Transverse colon (tissue), 3 donors: ENCODE measurements at regions not wholly inside any gene's neighbourhood (a gene's known extent, or its start where the extent isn't known, plus 50 kb on each side); places are given as distances from the start of the nearest gene placed in this dataset.

ENCODE experiments used
- EP300 ChIP-seq: sonication (generic); formaldehyde crosslinking; IDR thresholded peaks from one replicate; pipeline ENCODE4 v1.6.1; 2017; ENCODE audit warnings: antibody characterized with exemption, low read depth
- POLR2A ChIP-seq: fragments of 450-650 bp; IDR thresholded peaks from one replicate; pipeline ENCODE4 v1.6.1; 2016; ENCODE audit warnings: antibody characterized with exemption, mild to moderate bottlenecking, moderate library complexity
- TF ChIP-seq, protein P1 (sequence below), 5 experiments: fragments of 200-600 bp in 3 of 5; fragments of 450-650 bp in 2 of 5; sonication (generic) in 3 of 5; IDR thresholded peaks; 1 replicate in 2 of 5; 2 replicates in 3 of 5; pipeline ENCODE4 v1.5.1; 2016 to 2017; ENCODE audit warnings: antibody characterized with exemption in 5 of 5, inconsistent platforms in 3 of 5, mild to moderate bottlenecking in 2 of 5, moderate library complexity in 1 of 5

DNA sequence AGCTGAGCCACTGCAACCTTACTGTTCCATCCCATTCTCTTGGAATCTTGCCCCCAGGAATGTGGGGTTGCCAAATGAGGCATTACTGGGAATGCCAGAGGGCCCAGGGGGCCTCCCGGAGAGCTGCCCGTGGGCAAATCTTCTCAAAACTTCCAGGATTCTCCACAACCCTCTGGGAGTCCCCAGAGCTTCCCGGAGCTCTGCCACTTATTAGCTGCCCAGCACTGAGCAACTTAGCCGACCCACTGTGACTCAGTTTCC, 306.0 kb downstream of the FOXL1 start:
- TF ChIP-seq EP300: no peak
- no peak for TF ChIP-seq POLR2A
- TF ChIP-seq, protein P1, sequence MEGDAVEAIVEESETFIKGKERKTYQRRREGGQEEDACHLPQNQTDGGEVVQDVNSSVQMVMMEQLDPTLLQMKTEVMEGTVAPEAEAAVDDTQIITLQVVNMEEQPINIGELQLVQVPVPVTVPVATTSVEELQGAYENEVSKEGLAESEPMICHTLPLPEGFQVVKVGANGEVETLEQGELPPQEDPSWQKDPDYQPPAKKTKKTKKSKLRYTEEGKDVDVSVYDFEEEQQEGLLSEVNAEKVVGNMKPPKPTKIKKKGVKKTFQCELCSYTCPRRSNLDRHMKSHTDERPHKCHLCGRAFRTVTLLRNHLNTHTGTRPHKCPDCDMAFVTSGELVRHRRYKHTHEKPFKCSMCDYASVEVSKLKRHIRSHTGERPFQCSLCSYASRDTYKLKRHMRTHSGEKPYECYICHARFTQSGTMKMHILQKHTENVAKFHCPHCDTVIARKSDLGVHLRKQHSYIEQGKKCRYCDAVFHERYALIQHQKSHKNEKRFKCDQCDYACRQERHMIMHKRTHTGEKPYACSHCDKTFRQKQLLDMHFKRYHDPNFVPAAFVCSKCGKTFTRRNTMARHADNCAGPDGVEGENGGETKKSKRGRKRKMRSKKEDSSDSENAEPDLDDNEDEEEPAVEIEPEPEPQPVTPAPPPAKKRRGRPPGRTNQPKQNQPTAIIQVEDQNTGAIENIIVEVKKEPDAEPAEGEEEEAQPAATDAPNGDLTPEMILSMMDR (IDR thresholded peaks at IDR 0.05): no peak
